ENCODE measurements at regions not wholly inside any gene's neighbourhood (a gene's known extent, or its start where the extent isn't known, plus 50 kb on each side); places are given as distances from the start of the nearest gene placed in this dataset.
"Not testable (repeated sequence)": the region's sequence is repeated elsewhere in the genome, so short reads cannot be mapped to it uniquely, and the experiment has no call there.

GRCh38 chr5:112534611-112535255 is 115.7 kb upstream of the EPB41L4A start:
- DNase-seq: no peak

- DNase-seq: no peak
These were observed 116.3 kb upstream of the EPB41L4A start for GRCh38 chr5:112535356-112535755.

GRCh38 chr5:112544558-112544957 is 125.5 kb upstream of the EPB41L4A start:
- DNase-seq: not testable (repeated sequence)

GRCh38 chr5:112546946-112547592 is 128.0 kb upstream of the EPB41L4A start:
- no peak for DNase-seq

DNA sequence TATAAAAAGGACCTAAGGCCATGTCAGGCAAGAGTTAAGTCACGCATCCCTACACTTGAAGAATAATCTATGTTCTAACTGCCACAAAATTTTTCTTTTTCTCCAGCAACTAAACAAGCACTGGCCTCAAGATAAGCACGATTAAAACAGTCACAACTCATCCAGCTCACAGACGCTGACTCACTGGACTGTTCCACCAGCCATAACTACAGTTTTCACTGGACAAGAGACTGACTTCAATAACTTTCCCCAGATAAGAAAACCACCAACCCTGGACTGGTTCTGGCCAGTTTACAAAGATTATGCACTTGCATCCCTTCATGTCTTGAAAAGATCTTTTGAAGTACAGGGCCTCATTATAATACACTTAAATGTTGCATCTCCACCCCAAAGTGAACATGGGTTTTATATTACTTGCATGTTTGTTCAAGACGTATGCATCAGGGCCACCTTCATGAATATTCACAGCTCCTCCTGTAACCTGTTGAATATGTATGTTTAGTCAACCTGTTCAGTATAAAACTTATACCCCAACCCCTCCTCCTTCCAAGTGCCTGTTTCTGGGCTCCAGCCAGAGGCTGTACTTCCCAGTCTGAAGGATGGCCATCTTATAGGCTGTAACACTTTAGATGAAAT is 129.3 kb upstream of the EPB41L4A start:
- DNase-seq: no peak

DNA sequence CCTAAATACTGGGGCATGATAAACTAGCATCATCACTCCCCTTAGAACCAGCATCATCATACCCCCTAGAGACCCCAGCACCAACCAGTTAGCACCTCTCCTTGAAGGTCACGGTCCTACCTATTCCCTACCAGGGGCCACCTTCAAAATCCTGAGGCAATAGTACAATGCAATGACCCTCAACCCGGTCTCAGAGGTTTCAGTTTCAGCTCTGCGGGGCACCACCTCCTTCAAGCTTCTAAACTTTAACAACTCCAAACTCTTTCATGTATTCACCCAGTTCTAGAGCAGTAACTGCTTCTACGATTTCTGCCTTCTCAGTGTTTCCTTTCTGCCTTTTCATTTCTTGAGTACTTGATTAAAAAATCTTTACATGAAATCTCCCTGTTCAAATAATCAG is 130.1 kb upstream of the EPB41L4A start:
- DNase-seq: no peak

DNA sequence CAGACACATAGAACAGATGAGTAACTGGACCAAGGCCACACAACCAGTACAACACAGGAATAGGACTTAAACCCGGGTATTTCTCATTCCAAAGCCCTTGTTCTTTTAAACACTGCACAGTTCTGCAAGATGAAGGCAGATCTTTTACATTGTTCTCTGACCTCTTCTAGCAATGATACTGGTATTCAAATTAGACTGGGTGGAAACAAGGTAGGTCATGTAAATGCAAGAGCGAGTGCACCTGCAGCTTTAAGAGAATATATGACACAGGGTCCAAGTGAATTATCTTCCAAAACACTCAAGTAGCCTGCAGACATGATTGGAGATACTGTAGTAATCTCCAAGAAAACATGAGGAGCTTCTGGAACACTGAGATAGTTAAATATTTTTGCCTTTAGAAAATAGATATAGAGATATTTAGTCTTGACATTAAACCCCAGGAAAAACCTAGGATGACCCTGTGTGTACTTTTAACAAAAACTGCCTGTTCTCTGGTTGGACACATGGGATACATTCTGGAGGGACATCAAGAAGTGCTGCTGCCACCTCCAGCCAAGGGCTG is 130.6 kb upstream of the EPB41L4A start:
- DNase-seq: no peak

GRCh38 chr5:112551419-112552032 is 132.4 kb upstream of the EPB41L4A start:
- peak; percentile 50 for DNase-seq

DNA sequence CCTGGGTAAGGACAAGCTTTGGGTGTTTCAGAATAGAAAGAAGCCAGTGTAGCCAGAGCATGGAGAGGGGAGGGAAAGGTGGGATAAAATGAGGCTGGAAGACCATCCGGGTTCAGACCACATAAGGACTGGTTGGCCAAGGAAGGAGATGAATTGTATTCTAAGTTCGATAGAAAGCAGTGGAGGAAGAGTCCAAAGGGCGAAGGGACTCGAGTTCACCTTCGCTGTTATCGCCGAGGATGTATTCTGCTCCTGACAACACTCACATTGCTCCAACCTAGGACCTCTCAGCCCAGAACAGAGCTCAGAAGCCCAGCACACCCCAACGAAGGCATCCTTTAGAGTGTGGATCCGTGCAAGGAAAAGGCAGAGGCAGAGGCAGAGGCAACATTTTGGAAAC is 133.1 kb upstream of the EPB41L4A start:
- DNase-seq: no peak

DNA sequence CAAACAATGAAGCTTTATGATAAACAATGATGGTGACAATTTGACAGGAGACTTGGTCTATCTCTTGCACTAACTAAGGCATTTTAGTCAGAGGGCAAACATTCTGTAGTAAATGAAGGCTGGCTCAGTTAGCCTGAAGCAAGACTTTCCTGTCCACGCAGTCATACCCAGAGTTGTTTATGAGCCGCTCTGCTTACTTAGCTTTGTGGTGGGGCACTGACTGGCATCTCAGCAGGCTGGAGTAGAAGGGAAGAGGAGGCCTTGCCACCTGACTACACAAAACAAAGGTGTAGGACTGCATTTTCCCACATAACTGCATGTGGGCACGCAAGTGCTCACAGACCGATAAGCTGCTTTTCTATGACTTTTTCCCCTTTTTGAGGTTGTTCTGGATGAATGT is 133.7 kb upstream of the EPB41L4A start:
- no peak for DNase-seq

- DNase-seq: no peak
These were observed 135.3 kb upstream of the EPB41L4A start for GRCh38 chr5:112554101-112554977.

GRCh38 chr5:112555197-112555596 is 136.1 kb upstream of the EPB41L4A start:
- no peak for DNase-seq

DNA sequence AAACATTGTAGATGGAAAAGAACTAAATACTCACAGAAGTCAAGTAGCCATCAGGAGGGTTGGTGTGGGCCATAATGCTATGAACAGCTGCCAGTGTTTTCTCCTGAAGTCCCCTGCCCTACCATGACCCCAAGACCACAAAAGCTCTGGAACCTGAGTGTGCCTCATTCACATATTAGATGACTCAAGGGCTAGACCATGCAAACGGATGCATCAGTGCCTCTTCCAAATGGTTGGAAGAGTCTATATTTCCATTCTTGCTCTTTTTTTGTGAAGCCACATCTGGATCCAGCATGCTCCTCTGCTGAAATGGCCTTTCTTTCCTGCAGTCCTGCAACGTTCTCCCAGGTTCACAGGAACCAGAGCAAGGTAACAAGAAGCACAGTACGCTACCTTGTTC is 136.6 kb upstream of the EPB41L4A start:
- DNase-seq: no peak

- not testable (repeated sequence) for DNase-seq
These were observed 140.4 kb upstream of the EPB41L4A start for GRCh38 chr5:112559501-112559900.

DNA sequence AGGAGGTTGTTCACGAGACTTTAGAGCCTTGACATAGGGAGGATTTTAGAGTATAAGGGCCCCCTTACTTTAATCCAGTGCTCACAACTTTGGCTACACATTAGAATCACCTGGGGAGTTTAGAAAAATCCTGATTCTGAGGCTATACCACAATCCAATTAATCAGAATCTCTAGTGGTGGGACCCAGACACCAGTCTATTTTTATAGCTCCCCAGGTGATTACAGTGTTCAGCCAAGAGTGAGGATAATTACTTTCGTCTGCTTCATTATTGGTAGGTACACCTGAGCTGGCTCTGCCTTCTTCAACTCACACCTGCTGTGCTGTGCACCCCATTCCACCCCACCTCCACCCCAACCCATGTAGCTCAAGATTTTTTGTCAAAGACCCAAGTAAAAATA is 141.3 kb upstream of the EPB41L4A start:
- DNase-seq: no peak

DNA sequence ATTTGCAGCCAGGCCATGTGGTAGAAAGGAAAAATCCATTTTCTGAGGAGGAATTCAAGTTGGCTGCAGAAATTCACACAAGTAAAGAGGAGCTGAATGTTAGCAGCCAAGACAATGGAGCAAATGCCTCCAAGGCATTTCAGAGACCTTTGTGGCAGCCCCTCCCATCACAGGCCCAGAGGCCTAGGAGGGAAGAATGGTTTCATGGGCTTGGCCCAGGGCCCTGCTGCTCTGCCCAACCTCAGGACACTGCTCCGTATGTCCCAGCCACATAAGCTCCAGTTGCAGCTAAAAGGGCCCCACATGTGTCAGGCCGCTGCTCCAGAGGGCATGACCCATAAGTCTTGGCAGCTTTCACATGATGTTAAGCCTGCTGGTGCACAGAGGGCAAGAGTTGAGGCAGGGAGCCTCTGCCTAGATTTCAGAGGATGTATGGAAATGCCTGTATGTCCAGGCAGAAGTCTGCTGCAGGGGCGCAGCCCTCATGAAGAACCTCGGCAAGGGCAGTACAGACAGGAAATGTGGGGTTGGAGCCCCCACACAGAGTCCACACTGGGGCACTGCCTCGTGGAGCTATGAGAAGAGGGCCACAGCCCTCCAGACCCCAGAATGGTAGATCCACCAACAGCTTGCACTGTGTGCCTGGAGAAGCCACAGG is 144.2 kb upstream of the EPB41L4A start:
- no peak for DNase-seq

DNA sequence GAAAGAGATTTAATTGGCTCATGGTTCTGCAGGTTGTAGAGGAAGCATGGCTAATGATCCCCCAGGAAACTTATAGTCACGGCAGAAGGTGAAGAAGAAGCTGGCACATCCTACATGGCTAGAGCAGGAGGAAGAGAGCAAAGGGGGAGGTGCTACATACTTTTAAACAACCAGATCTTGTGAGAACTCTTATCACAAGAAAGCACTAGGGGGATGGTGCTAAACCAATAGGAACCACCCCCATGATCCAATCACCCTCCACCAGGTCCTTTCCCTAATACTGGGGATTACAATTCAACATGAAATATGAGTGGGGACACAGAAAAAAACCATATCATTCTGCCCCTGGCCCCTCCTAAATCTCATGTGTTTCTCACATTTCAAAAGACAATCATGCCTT is 147.2 kb upstream of the EPB41L4A start:
- no peak for DNase-seq

- DNase-seq: no peak
These were observed 150.5 kb upstream of the EPB41L4A start for GRCh38 chr5:112569596-112569995.

GRCh38 chr5:112570708-112571444 is 151.8 kb upstream of the EPB41L4A start:
- no peak for DNase-seq

DNA sequence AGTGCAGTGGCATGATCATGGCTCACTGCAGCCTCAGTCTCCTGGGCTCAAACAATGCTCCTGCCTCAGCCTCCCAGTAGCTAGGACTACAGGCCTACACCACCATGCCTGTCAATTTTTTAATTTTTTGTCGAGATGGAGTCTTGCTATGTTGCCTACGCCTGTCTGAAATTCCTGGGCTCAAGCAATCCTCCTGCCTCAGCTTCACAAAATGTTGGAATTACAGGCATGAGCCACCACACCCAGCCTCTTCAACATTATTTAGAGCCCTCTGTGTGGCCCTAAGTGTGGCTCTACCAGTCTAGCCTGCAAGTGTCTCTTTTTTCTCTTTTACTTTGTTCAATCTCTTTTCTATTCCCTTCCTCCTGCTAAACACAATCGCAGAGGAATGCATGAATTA is 154.4 kb upstream of the EPB41L4A start:
- DNase-seq: no peak

DNA sequence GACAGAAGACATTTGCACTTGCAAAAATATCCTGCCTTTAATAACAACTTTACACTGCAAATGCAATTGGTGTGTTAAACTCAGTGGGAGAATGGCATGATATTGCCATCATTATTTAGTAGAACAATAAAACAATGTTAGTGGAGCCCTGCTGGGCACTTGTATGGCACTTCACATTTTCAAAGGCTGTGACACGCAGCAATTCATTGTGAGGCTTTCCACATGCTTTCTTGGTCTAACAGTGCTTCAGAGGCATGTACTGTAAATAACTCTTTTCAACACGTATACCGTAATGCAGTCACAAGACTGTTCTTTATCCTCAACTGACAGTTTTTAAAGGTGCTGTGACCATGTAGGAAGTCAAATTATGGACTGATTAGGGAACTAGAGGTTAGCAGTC is 155.5 kb upstream of the EPB41L4A start:
- peak; percentile 79 for DNase-seq
